Thyroid gland (tissue), 4 donors: ENCODE measurements at regions not wholly inside any gene's neighbourhood (a gene's known extent, or its start where the extent isn't known, plus 50 kb on each side); places are given as distances from the start of the nearest gene placed in this dataset.

ENCODE experiments used
- DNase-seq, 2 donors: peaks; one replicate each; pipeline ENCODE4 v3.0.0-alpha.2; 2019
- H3K27ac ChIP-seq, 3 donors: fragments of 200-600 bp; sonication (generic); 1 replicate in 2 of 3; 2 replicates in 1 of 3; pipeline ENCODE4 v1.5.1; 2016 to 2019; ENCODE audit warnings: mild to moderate bottlenecking in 1 of 3, moderate library complexity in 1 of 3
- H3K27me3 ChIP-seq: fragments of 200-600 bp; sonication (generic); one replicate; pipeline ENCODE4 v1.5.1; 2019
- H3K36me3 ChIP-seq, 2 donors: fragments of 200-600 bp; sonication (generic); one replicate each; pipeline ENCODE4 v1.5.1; 2016 to 2019
- H3K4me1 ChIP-seq, 2 donors: fragments of 200-600 bp; sonication (generic); one replicate each; pipeline ENCODE4 v1.5.1; 2017 to 2019
- H3K4me3 ChIP-seq, 3 donors: fragments of 200-600 bp; sonication (generic); replicated peaks in 1 of 3; 1 replicate in 2 of 3; 2 replicates in 1 of 3; pipeline ENCODE4 v1.5.1; 2016; ENCODE audit warnings: mild to moderate bottlenecking in 1 of 3
- H3K9me3 ChIP-seq: fragments of 200-600 bp; sonication (generic); one replicate; pipeline ENCODE4 v1.5.1; 2017
- POLR2A ChIP-seq, 2 donors: fragments of 450-650 bp; IDR thresholded peaks; one replicate each; pipeline ENCODE4 v1.6.1; 2017; ENCODE audit warnings: antibody characterized with exemption in 2 of 2, mild to moderate bottlenecking in 2 of 2, moderate library complexity in 1 of 2
- WGBS, 2 donors: methylation state at CpG; one replicate each; pipeline ENCODE4 v1.1.5; 2017; 5-methylcytosine and 5-hydroxymethylcytosine counted together
- intact Hi-C: fragments of 100-400 bp; cut with DNase I; formaldehyde crosslinking; loops from one replicate; pipeline ENCODE4 v1.15.1; 2023
- TF ChIP-seq, protein P1 (sequence below), 6 experiments: fragments of 200-600 bp in 3 of 6; fragments of 450-650 bp in 3 of 6; sonication (generic) in 3 of 6; IDR thresholded peaks; one replicate each; pipeline ENCODE4 v1.5.1; 2016 to 2019; ENCODE audit warnings: antibody characterized with exemption in 6 of 6, mild to moderate bottlenecking in 2 of 6, inconsistent platforms in 1 of 6, moderate library complexity in 1 of 6

DNA sequence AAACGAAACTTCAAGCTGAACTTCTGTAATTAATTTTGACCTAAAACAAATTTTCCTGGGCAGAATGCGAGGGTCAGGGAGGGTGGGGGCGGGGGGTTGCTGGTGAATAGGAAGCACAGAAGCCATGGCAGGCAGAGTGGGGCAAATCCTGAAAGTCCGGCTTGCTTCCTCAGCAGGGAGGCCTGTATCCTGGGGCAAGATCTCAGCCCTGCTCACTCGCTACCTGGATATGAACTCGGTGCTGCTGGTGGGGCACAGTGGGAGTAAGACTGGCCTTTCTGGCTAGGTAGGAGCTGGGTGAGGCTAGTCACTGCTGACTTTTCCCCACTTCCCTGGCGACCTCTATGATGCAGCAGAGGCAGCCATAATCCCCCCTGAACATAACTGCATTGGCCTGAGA lies 168.9 kb upstream of the CHORDC1 start:
- 80 to 82% methylated on average over 7 of the region's 7 CpGs for WGBS, 2 donors
- Histone ChIP-seq H3K9me3 (no peaks in the 10 kb centered on the region), H3K4me1 (no peaks in the 10 kb centered on the region), H3K27ac (no peak overlapping the region), H3K36me3 (no peaks in the 10 kb centered on the region), H3K27me3 (no peaks in the 10 kb centered on the region), H3K4me3 (no peak overlapping the region)
- no peak for DNase-seq
- intact Hi-C loops = no loop called here
- TF ChIP-seq POLR2A (IDR thresholded peaks at IDR 0.05) = no peak
- TF ChIP-seq, protein P1, sequence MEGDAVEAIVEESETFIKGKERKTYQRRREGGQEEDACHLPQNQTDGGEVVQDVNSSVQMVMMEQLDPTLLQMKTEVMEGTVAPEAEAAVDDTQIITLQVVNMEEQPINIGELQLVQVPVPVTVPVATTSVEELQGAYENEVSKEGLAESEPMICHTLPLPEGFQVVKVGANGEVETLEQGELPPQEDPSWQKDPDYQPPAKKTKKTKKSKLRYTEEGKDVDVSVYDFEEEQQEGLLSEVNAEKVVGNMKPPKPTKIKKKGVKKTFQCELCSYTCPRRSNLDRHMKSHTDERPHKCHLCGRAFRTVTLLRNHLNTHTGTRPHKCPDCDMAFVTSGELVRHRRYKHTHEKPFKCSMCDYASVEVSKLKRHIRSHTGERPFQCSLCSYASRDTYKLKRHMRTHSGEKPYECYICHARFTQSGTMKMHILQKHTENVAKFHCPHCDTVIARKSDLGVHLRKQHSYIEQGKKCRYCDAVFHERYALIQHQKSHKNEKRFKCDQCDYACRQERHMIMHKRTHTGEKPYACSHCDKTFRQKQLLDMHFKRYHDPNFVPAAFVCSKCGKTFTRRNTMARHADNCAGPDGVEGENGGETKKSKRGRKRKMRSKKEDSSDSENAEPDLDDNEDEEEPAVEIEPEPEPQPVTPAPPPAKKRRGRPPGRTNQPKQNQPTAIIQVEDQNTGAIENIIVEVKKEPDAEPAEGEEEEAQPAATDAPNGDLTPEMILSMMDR (IDR thresholded peaks at IDR 0.05) = no peak

GRCh38 chr11:90380206-90380605 lies 157.4 kb upstream of the CHORDC1 start:
- Histone ChIP-seq H3K4me3 (no peak overlapping the region), H3K36me3 (no peaks in the 10 kb centered on the region), H3K27me3 (no peaks in the 10 kb centered on the region), H3K9me3 (no peaks in the 10 kb centered on the region), H3K4me1 (no peaks in the 10 kb centered on the region), H3K27ac (no peak overlapping the region)
- WGBS, 2 donors = 90 to 98% methylated on average over 5 of the region's 5 CpGs
- intact Hi-C loops = no loop called here
- TF ChIP-seq POLR2A (IDR thresholded peaks at IDR 0.05) = no peak
- TF ChIP-seq, protein P1 (IDR thresholded peaks at IDR 0.05) = no peak
- no peak for DNase-seq

- Histone ChIP-seq H3K27ac (no peak overlapping the region), H3K4me3 (no peak overlapping the region), H3K9me3 (no peaks in the 10 kb centered on the region), H3K4me1 (no peaks in the 10 kb centered on the region), H3K36me3 (no peaks in the 10 kb centered on the region), H3K27me3 (no peaks in the 10 kb centered on the region)
- WGBS, 2 donors = 83 to 87% methylated on average over 2 of the region's 2 CpGs
- TF ChIP-seq, protein P1 (IDR thresholded peaks at IDR 0.05) = no peak
- no peak for TF ChIP-seq POLR2A (IDR thresholded peaks at IDR 0.05)
- DNase-seq = no peak
- intact Hi-C loops = no loop called here
Measured at GRCh38 chr11:90373971-90374370, 151.1 kb upstream of the CHORDC1 start.

- intact Hi-C loops = no loop called here
- H3K4me3 ChIP-seq = no peak overlapping the region
- H3K27me3 ChIP-seq = no peaks in the 10 kb centered on the region
- TF ChIP-seq, protein P1 (IDR thresholded peaks at IDR 0.05) = no peak
- TF ChIP-seq POLR2A (IDR thresholded peaks at IDR 0.05) = no peak
- no peaks in the 10 kb centered on the region for H3K9me3 ChIP-seq
- DNase-seq = no peak
- no peak overlapping the region for H3K27ac ChIP-seq
- H3K4me1 ChIP-seq = no peaks in the 10 kb centered on the region
- WGBS, 2 donors = 85 to 91% methylated on average over 2 of the region's 2 CpGs
- H3K36me3 ChIP-seq = no peaks in the 10 kb centered on the region
Measured at GRCh38 chr11:90364527-90364926, 141.7 kb upstream of the CHORDC1 start.

DNA sequence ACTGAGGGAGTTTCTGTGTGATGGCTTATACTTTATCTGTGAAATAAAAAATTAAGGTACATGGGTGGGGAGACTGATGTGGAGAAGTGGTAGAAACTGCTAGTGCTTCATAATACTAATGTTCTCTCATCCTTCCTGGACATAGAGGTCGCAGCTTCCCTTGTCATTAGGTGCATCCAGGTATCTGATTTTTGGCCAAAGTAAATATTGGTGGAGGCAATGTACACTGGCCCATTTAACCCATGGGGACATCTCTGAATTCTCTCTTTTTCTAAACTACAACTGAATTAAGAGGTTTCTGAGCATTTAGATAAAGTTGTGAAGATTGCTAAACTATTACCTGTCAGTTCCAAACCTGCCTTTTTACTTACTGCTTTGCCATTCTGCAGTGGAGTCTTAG lies 140.9 kb upstream of the CHORDC1 start:
- no peak overlapping the region for H3K4me3 ChIP-seq
- WGBS, 2 donors = 73 to 83% methylated on average over 1 of the region's 1 CpG
- H3K27me3 ChIP-seq = no peaks in the 10 kb centered on the region
- no peaks in the 10 kb centered on the region for H3K4me1 ChIP-seq
- no peak for DNase-seq
- intact Hi-C loops = no loop called here
- H3K27ac ChIP-seq = no peak overlapping the region
- TF ChIP-seq POLR2A (IDR thresholded peaks at IDR 0.05) = no peak
- TF ChIP-seq, protein P1 (IDR thresholded peaks at IDR 0.05) = no peak
- H3K36me3 ChIP-seq = no peaks in the 10 kb centered on the region
- H3K9me3 ChIP-seq = no peaks in the 10 kb centered on the region
